ENCODE measurements at regions not wholly inside any gene's neighbourhood (a gene's known extent, or its start where the extent isn't known, plus 50 kb on each side); places are given as distances from the start of the nearest gene placed in this dataset.

GRCh38 chr5:15044521-15044920 lies 172.9 kb upstream of the ANKH start:
- CTCF ChIA-PET = no interaction called here
- no peak for TF ChIP-seq CTCF (IDR thresholded peaks at IDR 0.05; ENCODE audit: control extremely low read depth, extremely low read depth, low read depth, missing control alignments)
- POLR2A ChIA-PET = no interaction called here
- no peak for DNase-seq (ENCODE audit: extremely low spot score)

- DNase-seq (ENCODE audit: extremely low spot score) = no peak
- CTCF ChIA-PET = no interaction called here
- no peak for TF ChIP-seq CTCF (IDR thresholded peaks at IDR 0.05; ENCODE audit: control extremely low read depth, extremely low read depth, low read depth, missing control alignments)
- POLR2A ChIA-PET = no interaction called here
These were observed 165.8 kb upstream of the ANKH start for GRCh38 chr5:15037247-15037908.

GRCh38 chr5:15034379-15034778 lies 162.8 kb upstream of the ANKH start:
- no peak for DNase-seq (ENCODE audit: extremely low spot score)
- TF ChIP-seq CTCF (IDR thresholded peaks at IDR 0.05; ENCODE audit: control extremely low read depth, extremely low read depth, low read depth, missing control alignments) = no peak
- POLR2A ChIA-PET = no interaction called here
- CTCF ChIA-PET = interaction anchor here (1.5 kb wide), 1 partner anchor 616 kb away, joined by 3 read pairs; no protein-coding TSS in a partner anchor

- ChIA-PET POLR2A (no interaction called here), CTCF (no interaction called here)
- TF ChIP-seq CTCF (IDR thresholded peaks at IDR 0.05; ENCODE audit: control extremely low read depth, extremely low read depth, low read depth, missing control alignments) = no peak
- DNase-seq (ENCODE audit: extremely low spot score) = no peak
These were observed 159.6 kb upstream of the ANKH start for GRCh38 chr5:15031180-15031579.

- ChIA-PET POLR2A (no interaction called here), CTCF (interaction anchor here (1.0 to 1.9 kb wide), 3 partner anchors 13 to 21 kb away, joined by 3 to 5 read pairs (median 4); no protein-coding TSS in a partner anchor)
- no peak for TF ChIP-seq CTCF (IDR thresholded peaks at IDR 0.05; ENCODE audit: control extremely low read depth, extremely low read depth, low read depth, missing control alignments)
- DNase-seq (ENCODE audit: extremely low spot score) = no peak
These were observed 156.2 kb upstream of the ANKH start for GRCh38 chr5:15027764-15028163.

GRCh38 chr5:15026944-15027343 lies 155.4 kb upstream of the ANKH start:
- TF ChIP-seq CTCF (IDR thresholded peaks at IDR 0.05; ENCODE audit: control extremely low read depth, extremely low read depth, low read depth, missing control alignments) = no peak
- ChIA-PET POLR2A (no interaction called here), CTCF (interaction anchor here (1.0 to 1.9 kb wide), 3 partner anchors 12 to 21 kb away, joined by 3 to 5 read pairs (median 4); no protein-coding TSS in a partner anchor)
- no peak for DNase-seq (ENCODE audit: extremely low spot score)

Measured in GM10248 (cell line).